Mesenchymal stem cell (in vitro differentiated cells and primary cell): ENCODE measurements at regions not wholly inside any gene's neighbourhood (a gene's known extent, or its start where the extent isn't known, plus 50 kb on each side); places are given as distances from the start of the nearest gene placed in this dataset.

Experiments used
- DNase-seq: peaks from one replicate; pipeline ENCODE4 v3.0.0-alpha.2; 2013
- H2AFZ ChIP-seq: one replicate; pipeline ENCODE4 v1.6.1; 2013; ENCODE audit warnings: low read depth, mild to moderate bottlenecking, control low read depth, inconsistent platforms, low read length, moderate library complexity
- H2AK5ac ChIP-seq: 2 replicates; pipeline ENCODE4 v1.6.1; 2013; ENCODE audit warnings: low read length, moderate library complexity, mild to moderate bottlenecking, inconsistent platforms; ENCODE audit not compliant: severe bottlenecking
- H2BK120ac ChIP-seq: one replicate; pipeline ENCODE4 v1.6.1; 2013; ENCODE audit warnings: low read depth, mild to moderate bottlenecking, inconsistent platforms, low read length, moderate library complexity
- H2BK12ac ChIP-seq, 2 experiments: one replicate each; pipeline ENCODE4 v1.6.1; 2013; ENCODE audit warnings: inconsistent platforms in 2 of 2, low read length in 2 of 2, mild to moderate bottlenecking in 2 of 2, moderate library complexity in 2 of 2, control low read depth in 1 of 2
- H2BK15ac ChIP-seq: one replicate; pipeline ENCODE4 v1.6.1; 2013; ENCODE audit warnings: mild to moderate bottlenecking, low read depth, inconsistent platforms; ENCODE audit not compliant: poor library complexity, severe bottlenecking
- H2BK5ac ChIP-seq: 2 replicates; pipeline ENCODE4 v1.6.1; 2013; ENCODE audit warnings: low read depth, mild to moderate bottlenecking, low read length, control low read depth, inconsistent platforms; ENCODE audit not compliant: poor library complexity, severe bottlenecking
- H3K14ac ChIP-seq, 2 experiments: one replicate each; pipeline ENCODE4 v1.6.1; 2013; ENCODE audit warnings: inconsistent platforms in 2 of 2, low read length in 2 of 2, control low read depth in 1 of 2, mild to moderate bottlenecking in 1 of 2, moderate library complexity in 1 of 2
- H3K18ac ChIP-seq, 2 experiments: one replicate each; pipeline ENCODE4 v1.6.1; 2013; ENCODE audit warnings: inconsistent platforms in 2 of 2, low read length in 2 of 2, control low read depth in 1 of 2, low read depth in 1 of 2, mild to moderate bottlenecking in 1 of 2
- H3K23ac ChIP-seq, 2 experiments: one replicate each; pipeline ENCODE4 v1.6.1; 2013; ENCODE audit warnings: inconsistent platforms in 2 of 2, low read length in 2 of 2, mild to moderate bottlenecking in 2 of 2, moderate library complexity in 2 of 2, control low read depth in 1 of 2
- H3K27ac ChIP-seq: 2 replicates; pipeline ENCODE4 v1.5.1; 2013; ENCODE audit warnings: mild to moderate bottlenecking, moderate library complexity, low read length, control low read depth, inconsistent platforms; ENCODE audit not compliant: poor library complexity, severe bottlenecking
- H3K27me3 ChIP-seq, 2 experiments: 2 replicates each; pipeline versions ENCODE4 v1.6.1 to v1.7.0; 2013; ENCODE audit warnings: low read length in 2 of 2, mild to moderate bottlenecking in 2 of 2, moderate library complexity in 2 of 2, control low read depth in 1 of 2, inconsistent platforms in 1 of 2; ENCODE audit not compliant: control insufficient read depth in 1 of 2, insufficient read depth in 1 of 2
- H3K36me3 ChIP-seq, 2 experiments: 2 replicates each; pipeline versions ENCODE4 v1.6.1 to v1.7.0; 2013; ENCODE audit warnings: low read length in 2 of 2, control low read depth in 1 of 2, inconsistent platforms in 1 of 2, low read depth in 1 of 2, mild to moderate bottlenecking in 1 of 2; ENCODE audit not compliant: insufficient read depth in 2 of 2, control insufficient read depth in 1 of 2
- H3K4ac ChIP-seq, 2 experiments: one replicate each; pipeline ENCODE4 v1.6.1; 2013; ENCODE audit warnings: inconsistent platforms in 2 of 2, low read length in 2 of 2, mild to moderate bottlenecking in 2 of 2, moderate library complexity in 2 of 2, control low read depth in 1 of 2, low read depth in 1 of 2
- H3K4me1 ChIP-seq: 2 replicates; pipeline ENCODE4 v1.6.1; 2013; ENCODE audit warnings: low read depth, low read length, control low read depth; ENCODE audit not compliant: control insufficient read depth, insufficient read depth
- H3K4me2 ChIP-seq: 2 replicates; pipeline ENCODE4 v1.6.1; 2013; ENCODE audit warnings: low read length, mild to moderate bottlenecking, inconsistent platforms; ENCODE audit not compliant: poor library complexity, severe bottlenecking
- H3K4me3 ChIP-seq, 2 experiments: 2 replicates each; pipeline versions ENCODE4 v1.5.1 to v1.7.0; 2013; ENCODE audit warnings: low read length in 2 of 2, mild to moderate bottlenecking in 2 of 2, control low read depth in 1 of 2, low read depth in 1 of 2; ENCODE audit not compliant: insufficient read depth in 1 of 2
- H3K79me1 ChIP-seq: replicated peaks from 2 replicates; pipeline ENCODE4 v1.6.1; 2013; ENCODE audit warnings: mild to moderate bottlenecking, control low read depth, low read length, inconsistent platforms; ENCODE audit not compliant: poor library complexity, severe bottlenecking
- H3K9ac ChIP-seq: 2 replicates; pipeline ENCODE4 v1.7.0; 2013; ENCODE audit warnings: mild to moderate bottlenecking, low read length, moderate library complexity
- H3K9me3 ChIP-seq: 2 replicates; pipeline ENCODE4 v1.7.0; 2013; ENCODE audit warnings: mild to moderate bottlenecking, low read length; ENCODE audit not compliant: control insufficient read depth
- H4K8ac ChIP-seq: one replicate; pipeline ENCODE4 v1.6.1; 2013; ENCODE audit warnings: inconsistent platforms, mild to moderate bottlenecking, low read length, moderate library complexity
- H4K91ac ChIP-seq: one replicate; pipeline ENCODE4 v1.6.1; 2013; ENCODE audit warnings: mild to moderate bottlenecking, low read length, inconsistent platforms
- WGBS: methylation state at CpG from one replicate; pipeline ENCODE4 v1.1.7; 2013; ENCODE audit warnings: mixed read lengths; 5-methylcytosine and 5-hydroxymethylcytosine counted together

DNA sequence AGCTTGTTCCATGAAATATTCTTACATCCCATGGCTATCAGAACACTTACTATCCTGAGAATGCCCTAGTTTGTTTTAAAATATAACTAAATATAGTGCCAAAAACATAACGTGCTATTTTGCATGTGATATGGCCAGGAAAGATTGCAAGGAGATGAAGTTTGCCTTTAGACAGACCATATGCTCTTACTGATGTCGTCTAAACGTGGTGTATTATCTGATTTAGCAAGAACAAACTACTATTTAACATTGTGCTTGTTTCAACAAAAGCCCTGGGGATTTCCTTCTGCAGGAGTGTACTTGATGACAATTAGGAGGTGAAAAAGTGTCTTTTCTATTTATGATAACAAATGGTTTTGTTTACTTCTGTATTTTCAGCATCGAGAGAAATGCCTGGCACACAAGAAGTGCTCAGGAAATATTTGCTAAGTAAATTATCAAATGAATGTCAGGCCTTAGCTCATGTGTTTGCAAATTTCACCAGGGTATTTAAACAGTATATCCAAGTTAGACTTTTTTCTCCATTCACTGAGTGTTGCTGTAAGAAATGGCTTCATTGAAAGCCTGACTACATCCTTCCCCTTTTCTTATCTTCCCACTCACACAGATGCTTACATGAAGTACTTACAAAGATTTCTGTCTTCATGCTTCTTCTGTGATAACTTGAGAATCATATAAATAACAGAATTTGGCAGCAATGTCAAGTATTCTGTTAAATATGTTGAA, 1033.6 kb downstream of the CDH8 start:
- Histone ChIP-seq H3K18ac (no peak overlapping the region), H3K4me1 (no peaks in the 10 kb centered on the region), H3K36me3 (no peaks in the 10 kb centered on the region), H3K4ac (no peak overlapping the region), H2BK120ac (no peak overlapping the region), H4K91ac (no peak overlapping the region), H3K23ac (no peak overlapping the region), H2BK5ac (no peak overlapping the region), H3K79me1 (no peaks in the 10 kb centered on the region), H3K9me3 (no peaks in the 10 kb centered on the region), H3K27ac (no peak overlapping the region), H2AFZ (no peak overlapping the region), H3K27me3 (no peaks in the 10 kb centered on the region), H3K9ac (no peak overlapping the region), H4K8ac (no peak overlapping the region), H2BK15ac (no peak overlapping the region), H2AK5ac (no peak overlapping the region), H2BK12ac (no peak overlapping the region), H3K4me3 (no peak overlapping the region), H3K4me2 (no peak overlapping the region), H3K14ac (no peak overlapping the region)
- DNase-seq = no peak
- 67% methylated on average over 1 of the region's 4 CpGs for WGBS

GRCh38 chr16:60991886-60992285, 1044.4 kb downstream of the CDH8 start:
- Histone ChIP-seq H3K9me3 (no peaks in the 10 kb centered on the region), H3K27ac (no peak overlapping the region), H4K91ac (no peak overlapping the region), H2BK120ac (no peak overlapping the region), H3K9ac (no peak overlapping the region), H3K4me3 (no peak overlapping the region), H3K4ac (no peak overlapping the region), H4K8ac (no peak overlapping the region), H3K36me3 (no peaks in the 10 kb centered on the region), H3K27me3 (no peaks in the 10 kb centered on the region), H3K4me1 (no peaks in the 10 kb centered on the region), H3K79me1 (no peaks in the 10 kb centered on the region), H2BK12ac (no peak overlapping the region), H2BK15ac (no peak overlapping the region), H3K4me2 (no peak overlapping the region), H3K14ac (no peak overlapping the region), H3K18ac (no peak overlapping the region), H2BK5ac (no peak overlapping the region), H2AFZ (no peak overlapping the region), H2AK5ac (no peak overlapping the region), H3K23ac (no peak overlapping the region)
- no peak for DNase-seq

GRCh38 chr16:60989592-60989991, 1046.6 kb downstream of the CDH8 start:
- Histone ChIP-seq H3K36me3 (no peaks in the 10 kb centered on the region), H2BK15ac (no peak overlapping the region), H2BK12ac (no peak overlapping the region), H3K18ac (no peak overlapping the region), H4K8ac (no peak overlapping the region), H3K79me1 (no peaks in the 10 kb centered on the region), H3K9ac (no peak overlapping the region), H2AK5ac (no peak overlapping the region), H2BK5ac (no peak overlapping the region), H3K27me3 (no peaks in the 10 kb centered on the region), H3K27ac (no peak overlapping the region), H3K9me3 (no peaks in the 10 kb centered on the region), H2BK120ac (no peak overlapping the region), H3K23ac (no peak overlapping the region), H3K14ac (no peak overlapping the region), H2AFZ (no peak overlapping the region), H3K4me2 (no peak overlapping the region), H3K4ac (no peak overlapping the region), H3K4me1 (no peaks in the 10 kb centered on the region), H4K91ac (no peak overlapping the region), H3K4me3 (no peak overlapping the region)
- WGBS = 73% methylated on average over 4 of the region's 5 CpGs
- no peak for DNase-seq

DNA sequence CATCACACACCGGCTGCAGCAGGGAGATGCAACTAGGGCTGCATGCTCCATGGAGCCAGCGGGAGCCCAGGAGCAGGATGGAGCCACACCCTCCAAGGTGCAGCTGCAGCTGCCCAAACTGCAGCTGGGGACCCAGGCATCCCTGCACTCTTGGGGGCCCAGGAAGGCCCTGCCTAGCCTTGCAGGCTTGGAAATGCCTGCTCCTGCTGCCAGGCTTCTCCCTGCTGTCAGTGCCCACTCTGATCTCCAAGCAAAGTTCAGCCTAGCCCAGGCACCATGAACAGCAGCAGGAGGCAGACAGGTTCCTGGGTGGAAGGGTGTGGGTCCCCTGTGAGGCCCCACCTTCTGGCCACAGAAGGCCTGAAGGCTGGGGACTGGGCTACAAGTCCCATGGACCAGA, 1057.1 kb downstream of the CDH8 start:
- Histone ChIP-seq H2AK5ac (no peak overlapping the region), H3K23ac (no peak overlapping the region), H3K36me3 (no peaks in the 10 kb centered on the region), H3K79me1 (no peaks in the 10 kb centered on the region), H2BK120ac (no peak overlapping the region), H2BK15ac (no peak overlapping the region), H3K9ac (no peak overlapping the region), H4K8ac (no peak overlapping the region), H3K27ac (no peak overlapping the region), H3K4me3 (no peak overlapping the region), H3K27me3 (no peaks in the 10 kb centered on the region), H3K4ac (no peak overlapping the region), H3K9me3 (peaks cover 2% of the 10 kb centered on the region), H2BK5ac (no peak overlapping the region), H3K14ac (no peak overlapping the region), H3K18ac (no peak overlapping the region), H3K4me2 (no peak overlapping the region), H2AFZ (no peak overlapping the region), H3K4me1 (no peaks in the 10 kb centered on the region), H2BK12ac (no peak overlapping the region), H4K91ac (no peak overlapping the region)
- DNase-seq = no peak
- 76% methylated on average over 2 of the region's 2 CpGs for WGBS
